ENCODE measurements at regions not wholly inside any gene's neighbourhood (a gene's known extent, or its start where the extent isn't known, plus 50 kb on each side); places are given as distances from the start of the nearest gene placed in this dataset.

DNA sequence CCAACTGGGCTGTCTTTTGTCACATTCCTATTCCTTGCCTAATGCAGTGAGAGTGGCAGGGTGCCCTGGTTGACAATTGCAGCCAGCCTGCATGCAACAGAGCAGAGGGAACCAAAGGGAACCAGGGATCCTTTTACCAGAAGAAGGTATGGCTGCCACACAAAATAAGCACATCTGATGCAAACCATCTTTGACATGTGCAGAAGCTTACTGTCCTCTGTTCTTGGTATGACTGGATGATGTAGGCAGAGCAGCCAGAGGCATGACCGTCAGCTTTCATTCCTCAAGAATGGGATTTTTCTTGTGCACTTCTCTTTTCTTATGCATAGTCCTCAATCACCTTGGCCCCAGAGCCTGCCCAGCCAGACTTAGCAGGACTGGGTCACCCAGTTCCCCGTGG lies 116.1 kb downstream of the UQCRFS1 start:
- no peak for DNase-seq (ENCODE audit: low read depth in 2 of 2)

DNA sequence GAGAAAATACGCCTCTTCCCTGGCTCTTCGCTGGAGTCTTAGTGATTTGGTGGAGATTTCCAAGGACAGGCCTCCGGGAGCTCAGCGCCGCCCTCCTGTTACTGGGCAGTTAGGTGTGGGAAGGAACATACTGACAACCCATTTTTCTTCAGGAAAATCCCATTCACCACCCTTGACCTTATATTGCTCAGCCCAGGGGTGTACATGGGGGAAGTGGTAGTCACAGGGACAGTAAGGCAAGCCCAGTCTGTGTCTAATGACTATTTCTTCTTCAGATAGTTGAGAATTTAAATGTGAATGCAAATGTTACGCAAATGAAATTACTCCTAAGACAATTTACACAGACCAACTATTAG lies 119.4 kb downstream of the UQCRFS1 start:
- DNase-seq (ENCODE audit: low read depth in 2 of 2) = no peak

DNA sequence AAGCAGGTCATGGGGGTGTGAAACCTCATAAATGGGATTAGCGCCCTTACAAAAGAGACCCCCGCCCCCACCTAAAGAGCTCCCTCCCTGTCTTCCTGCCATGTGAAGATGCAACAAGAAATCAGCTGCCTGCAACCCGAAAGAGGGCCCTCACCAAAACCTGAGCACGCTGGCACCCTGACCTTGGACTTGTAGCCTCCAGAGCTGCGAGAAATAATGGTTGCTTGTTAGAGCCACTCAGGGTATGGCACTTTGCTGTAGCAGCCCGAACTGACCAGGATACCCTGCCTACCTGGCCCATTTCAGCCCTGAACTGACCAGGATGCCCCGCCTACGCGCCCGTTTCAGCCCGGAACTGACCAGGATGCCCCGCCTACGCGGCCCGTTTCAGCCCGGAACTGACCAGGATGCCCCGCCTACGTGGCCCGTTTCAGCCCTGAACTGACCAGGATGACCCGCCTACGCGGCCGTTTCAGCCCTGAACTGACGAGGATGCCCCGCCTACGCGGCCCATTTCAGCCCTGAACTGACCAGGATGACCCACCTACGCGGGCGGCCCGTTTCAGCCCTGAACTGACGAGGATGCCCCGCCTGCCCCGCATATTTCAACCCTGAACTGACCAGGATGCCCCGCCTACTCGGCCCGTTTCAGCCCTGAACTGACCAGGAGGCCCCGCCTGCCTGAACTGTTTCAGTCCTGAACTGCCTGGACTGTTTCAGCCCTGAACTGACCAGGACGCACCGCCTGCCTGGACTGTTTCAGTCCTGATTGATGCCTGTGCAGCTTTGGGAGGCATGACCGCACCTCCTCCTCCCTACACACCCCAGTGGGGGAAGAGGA lies 120.0 kb downstream of the UQCRFS1 start:
- DNase-seq (ENCODE audit: low read depth in 2 of 2) = no peak

DNA sequence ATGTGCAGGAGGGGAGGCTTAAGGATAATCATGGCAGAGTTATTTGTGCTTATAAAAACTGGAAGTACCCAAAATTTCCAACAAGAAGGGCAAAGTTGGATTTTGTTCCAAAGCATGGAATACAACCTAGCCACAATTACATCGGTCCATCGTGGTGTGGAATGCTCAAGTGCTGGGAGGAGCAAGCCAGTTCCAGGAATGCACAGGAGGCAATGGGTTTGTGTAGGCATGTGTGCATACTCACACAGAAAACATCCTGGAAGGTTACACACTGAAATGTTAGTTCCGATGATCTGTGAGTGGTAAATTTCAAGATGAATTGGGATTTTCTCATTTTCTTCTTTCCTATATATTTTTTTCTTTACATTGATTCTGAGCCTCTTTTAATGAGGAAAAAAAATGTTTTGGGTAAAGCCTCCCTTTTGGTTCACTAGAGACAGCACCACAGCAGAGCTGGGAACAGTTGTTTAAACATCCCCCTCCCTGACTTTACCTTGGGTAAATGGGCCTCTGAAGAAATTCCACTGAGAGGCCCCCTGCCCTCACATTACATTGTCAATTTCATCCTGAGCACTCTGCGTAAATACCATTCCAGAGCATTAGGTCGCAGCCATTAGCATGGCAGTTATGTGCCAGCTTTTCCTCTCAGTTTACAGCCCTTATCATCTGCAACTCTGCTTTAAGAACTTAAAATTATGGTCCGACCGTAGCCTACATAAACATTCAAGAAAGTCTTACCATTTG lies 122.0 kb downstream of the UQCRFS1 start:
- no peak for DNase-seq (ENCODE audit: low read depth in 2 of 2)

DNA sequence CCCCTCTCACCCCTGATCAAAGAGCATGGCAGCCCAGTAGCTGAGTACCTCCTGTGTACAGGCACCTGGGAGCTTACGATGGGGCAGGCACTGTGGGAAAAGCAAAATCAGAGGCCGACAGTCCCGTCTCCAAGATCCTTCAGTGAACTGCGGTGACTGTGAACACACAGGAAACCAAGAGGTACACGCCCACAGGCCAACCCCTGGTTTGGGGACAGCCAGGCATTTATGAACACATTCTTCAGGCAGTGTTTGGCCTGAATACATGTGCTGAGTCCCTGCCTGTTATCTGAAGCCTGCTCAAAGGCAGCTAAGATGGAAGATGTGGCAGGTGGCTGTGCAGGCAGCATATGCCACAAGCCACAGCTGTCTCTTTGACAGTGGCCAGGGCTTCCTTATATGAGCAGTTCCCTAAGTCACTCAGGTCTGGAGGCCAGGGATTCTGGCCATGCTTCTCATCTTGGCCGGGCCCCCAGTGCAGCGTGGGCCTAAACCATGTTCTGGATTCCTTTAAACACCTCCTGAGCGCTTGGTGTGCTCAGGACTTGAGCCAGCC lies 123.6 kb downstream of the UQCRFS1 start:
- no peak for DNase-seq (ENCODE audit: low read depth in 2 of 2)

DNA sequence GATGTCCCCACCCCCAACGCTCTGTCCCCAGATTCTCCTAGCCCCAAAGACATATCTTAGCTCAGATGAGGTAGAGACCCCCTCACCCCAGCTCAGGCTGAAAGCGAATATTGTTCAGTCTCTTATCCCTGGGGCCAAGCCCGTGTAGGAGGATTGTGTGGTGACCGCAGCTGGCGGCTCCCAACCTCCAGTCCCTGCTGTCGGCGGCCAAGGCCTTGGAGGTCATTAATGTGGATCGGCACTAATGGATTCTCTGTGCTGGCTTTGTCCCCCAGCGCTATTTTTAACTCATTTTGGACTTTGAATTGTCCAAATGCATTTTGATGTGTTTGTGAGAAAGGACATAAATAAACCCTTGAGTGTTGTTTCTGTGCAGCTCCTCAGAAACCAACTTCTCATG lies 124.2 kb downstream of the UQCRFS1 start:
- DNase-seq (ENCODE audit: low read depth in 2 of 2) = no peak

DNA sequence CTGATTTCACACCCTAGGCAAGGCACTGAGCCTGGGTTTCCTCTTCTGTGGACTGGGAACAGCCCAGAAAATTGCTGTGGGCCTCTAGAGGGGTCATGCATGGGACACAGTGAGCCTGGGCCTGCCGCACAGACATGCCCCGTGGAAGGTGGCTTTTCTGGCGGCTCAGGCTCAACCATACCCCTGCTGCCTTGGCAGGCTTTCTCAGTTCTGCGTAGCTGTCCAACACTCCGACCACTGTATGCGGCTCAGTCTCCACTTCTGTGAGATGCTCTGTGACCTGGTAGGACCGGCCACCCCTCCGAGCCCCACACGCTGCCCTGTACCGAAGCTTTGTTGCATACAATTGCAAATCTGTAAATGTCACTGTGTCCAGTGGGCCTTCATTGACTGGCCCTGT lies 126.3 kb downstream of the UQCRFS1 start:
- no peak for DNase-seq (ENCODE audit: low read depth in 2 of 2)

DNA sequence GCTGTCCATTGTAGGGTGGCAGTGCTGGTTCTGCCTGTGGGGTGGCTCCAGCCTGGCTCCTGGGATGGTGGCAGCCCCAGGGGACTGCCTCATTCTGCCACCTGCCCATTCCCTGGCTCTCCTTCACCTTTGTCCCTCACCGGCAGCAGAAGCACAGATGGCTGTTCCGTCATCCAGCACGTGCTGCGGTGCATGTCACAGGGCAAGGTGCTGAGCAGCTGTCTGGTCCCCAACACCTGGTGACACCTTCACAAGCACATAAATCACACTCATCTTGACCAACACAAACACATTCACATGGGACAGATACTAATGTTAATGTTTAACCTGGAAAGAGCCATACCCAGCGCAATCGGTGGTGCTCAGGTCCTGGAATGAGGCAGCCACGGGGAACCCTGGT lies 126.8 kb downstream of the UQCRFS1 start:
- no peak for DNase-seq (ENCODE audit: low read depth in 2 of 2)

DNA sequence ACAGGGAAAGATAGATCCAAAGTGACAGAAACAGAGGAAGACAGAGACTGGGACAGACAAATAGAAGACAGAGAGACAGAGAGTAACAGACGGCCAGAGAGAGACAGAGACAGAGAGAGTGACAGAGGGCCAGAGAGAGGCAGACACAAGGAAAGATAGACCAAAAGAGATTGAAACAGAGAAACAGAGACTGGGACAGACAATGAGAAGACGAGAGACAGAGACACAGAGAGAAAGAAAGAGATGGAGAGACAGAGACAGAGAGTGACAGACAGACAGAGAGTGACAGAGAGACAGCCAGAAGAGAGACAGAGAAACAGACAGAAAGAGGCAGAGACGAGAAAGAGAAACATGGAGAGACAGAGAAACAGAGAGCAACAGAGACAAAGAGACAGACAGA lies 127.3 kb downstream of the UQCRFS1 start:
- no peak for DNase-seq (ENCODE audit: low read depth in 2 of 2)

DNA sequence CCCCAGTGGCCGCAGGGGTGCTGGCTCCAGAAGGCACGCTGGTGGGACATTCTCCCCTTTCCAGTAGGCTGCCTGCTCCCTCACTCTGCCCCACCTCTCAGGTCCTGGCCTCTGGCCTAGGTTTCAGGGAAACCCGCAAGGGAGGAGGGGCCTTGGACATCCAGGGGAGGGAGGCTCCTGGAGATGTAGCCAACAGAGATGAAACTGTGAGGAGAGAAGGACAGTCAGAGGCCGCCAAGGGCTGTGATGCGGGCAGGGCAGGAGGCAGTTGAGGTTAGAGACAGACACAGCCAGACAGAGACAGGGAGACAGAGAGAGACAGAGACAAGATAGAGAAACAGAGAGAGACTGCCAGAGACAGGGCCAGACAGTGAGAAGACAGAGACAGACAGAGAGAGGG lies 127.7 kb downstream of the UQCRFS1 start:
- DNase-seq (ENCODE audit: low read depth in 2 of 2) = no peak

DNA sequence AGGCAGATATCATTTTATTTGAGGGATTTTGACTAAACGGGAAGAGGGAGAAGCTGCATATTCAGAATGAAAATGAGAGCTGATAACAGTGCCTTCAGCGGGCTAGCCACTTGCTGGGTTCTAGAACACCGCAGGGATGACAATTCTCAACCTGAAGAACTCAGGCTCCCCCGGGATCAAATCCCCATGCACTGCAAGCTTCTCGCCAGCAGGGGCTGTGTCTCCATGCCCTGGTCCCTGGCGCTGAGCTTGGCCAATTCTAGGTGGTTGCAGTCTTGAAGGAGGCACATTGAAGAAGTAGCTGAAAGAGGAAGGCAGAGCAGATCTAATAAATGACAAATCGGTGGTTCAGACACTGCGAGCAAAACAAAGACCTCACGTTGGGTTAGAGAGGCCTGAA lies 128.7 kb downstream of the UQCRFS1 start:
- no peak for DNase-seq (ENCODE audit: low read depth in 2 of 2)

DNA sequence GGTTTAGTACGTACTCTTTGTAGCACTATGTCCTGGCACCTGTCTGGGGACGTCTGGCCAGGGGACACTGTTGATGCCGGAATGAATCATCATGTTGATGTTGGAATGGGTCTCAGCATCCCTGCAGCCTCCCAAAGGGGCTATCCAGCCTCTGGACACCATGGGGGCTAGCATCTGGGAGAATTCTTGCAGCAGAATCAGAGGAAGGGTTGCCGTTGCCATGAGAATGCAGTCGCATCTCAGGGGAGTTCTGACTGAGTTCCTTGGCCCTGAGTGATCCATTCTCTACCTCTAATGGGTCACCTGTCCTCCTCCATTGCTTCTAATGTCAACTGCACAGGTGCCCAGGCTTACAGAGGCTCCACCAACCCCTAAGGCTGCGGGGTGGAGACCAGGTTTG lies 129.1 kb downstream of the UQCRFS1 start:
- DNase-seq (ENCODE audit: low read depth in 2 of 2) = no peak

DNA sequence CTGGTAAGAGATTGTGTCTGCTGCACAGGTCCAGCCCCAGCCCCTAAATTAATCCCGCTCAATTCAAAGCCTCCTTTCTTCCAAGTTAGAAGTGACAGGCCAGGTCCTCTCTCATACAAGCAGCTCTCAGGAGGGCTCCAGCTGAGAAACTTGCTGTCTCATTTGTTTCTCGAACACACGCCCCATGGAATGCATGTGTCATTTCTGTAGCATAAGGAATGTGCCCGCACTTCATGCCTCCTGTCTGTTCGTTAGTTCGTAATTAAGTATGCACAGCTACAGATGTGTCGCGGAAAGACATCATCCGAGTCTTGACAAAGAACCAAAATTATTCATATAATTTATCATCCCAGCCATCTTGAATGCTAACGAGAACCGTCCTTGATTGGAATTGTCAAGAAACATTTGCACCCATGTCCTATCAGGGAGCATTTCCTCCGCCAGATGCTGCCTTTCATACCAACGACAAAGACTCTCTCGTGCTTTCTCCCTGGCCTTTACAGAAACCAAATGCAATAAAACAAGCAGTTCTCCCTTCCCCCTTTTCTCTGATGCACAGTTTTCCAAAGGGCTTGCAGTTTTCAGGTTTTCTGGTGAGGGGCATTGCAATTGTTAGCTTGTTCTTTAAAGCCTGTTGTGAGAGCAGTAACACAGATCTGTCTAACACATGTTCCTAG lies 133.5 kb downstream of the UQCRFS1 start:
- DNase-seq (ENCODE audit: low read depth in 2 of 2) = no peak

DNA sequence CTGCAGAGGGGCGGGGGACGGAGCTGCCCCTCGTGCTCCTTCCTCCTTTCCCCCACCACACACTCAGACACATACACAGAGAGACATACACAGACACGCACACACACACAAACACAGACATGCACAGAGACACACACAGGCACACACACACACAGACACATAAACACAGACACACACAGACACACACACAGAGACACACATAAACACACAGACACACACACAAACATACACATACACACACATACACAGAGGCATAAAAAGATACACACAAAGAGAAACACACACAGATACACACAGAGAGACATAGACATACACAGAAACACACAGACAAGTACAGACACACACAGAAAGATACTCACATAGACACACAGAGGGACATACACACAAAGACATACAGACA lies 136.0 kb downstream of the UQCRFS1 start:
- no peak for DNase-seq (ENCODE audit: low read depth in 2 of 2)

DNA sequence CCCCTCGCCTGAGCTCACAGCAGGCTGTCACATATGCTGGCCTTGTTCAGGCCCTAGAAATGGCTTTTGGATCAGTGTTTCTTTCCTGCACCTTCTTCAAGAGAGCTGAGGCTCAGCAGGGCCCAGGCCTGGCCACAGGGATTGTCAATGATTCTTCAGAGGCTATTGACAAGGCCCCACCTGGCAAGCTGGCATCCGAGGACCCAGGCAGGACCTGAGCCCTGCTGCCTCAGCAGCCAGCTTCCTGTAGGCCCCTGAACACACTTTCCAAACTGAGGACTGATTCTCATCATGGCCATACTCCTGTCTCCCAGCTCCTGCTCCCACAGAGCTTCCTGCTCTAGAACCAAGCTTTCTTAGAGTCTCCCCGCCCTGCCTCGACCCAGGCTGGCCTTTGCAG lies 136.8 kb downstream of the UQCRFS1 start:
- no peak for DNase-seq (ENCODE audit: low read depth in 2 of 2)

DNA sequence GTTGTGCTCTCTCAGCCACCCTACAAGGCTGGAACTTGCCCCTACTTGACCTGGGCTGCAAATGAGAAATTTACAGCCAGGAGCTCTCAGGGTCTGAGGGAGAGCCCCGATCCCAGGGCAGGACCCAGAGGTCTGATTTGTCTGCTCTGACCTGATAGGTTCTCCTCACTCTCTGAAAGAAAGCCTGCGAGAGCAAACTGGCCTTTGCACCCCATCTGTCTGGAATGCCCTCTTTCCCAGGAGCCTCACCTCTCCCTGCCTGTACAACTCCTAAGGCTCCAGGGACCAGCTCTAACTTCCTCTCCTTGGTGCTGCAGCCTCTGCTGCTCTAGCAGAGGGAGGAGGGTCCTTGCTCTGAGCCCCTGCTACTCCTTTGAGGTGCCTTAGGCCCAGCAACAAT lies 137.8 kb downstream of the UQCRFS1 start:
- DNase-seq (ENCODE audit: low read depth in 2 of 2) = no peak

DNA sequence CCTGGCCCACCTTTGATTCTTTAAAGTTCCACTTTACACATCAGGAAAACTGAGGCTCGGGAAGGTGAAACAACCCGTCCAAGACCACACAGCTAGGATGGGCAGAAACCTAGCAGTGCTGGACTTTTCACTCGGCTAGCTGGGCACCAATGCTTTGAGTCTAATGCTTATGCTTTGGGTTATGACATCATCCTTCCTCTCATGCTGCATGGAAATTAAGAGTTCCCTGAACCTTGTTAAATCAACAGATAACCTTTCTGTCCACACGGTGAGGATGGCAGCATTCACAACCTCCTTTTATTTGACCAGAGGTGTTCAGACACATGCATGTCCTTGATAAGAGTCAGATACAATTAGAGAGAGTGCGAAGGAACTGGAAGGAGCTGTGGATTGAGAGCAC lies 138.4 kb downstream of the UQCRFS1 start:
- DNase-seq (ENCODE audit: low read depth in 2 of 2) = no peak

DNA sequence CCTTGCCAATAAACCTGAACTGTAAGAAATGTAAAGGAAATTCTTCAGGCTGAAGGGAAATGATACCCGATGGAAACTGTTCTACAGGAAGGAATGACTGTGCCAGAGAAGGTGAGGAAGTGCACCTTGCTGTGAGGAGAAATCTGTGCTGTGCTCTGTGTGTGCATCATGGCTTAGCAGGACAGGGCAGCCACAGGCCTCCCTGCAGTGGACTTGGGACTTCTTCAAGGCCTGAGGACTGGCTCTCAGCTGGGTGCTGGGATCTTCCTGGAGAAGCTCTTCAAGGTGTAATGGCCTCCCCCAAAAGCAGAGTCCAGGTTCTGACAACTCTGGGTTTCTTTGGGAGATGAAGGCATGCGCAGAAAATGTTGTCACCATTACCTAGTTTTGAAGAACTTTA lies 145.1 kb downstream of the UQCRFS1 start:
- DNase-seq (ENCODE audit: low read depth in 2 of 2) = no peak

DNA sequence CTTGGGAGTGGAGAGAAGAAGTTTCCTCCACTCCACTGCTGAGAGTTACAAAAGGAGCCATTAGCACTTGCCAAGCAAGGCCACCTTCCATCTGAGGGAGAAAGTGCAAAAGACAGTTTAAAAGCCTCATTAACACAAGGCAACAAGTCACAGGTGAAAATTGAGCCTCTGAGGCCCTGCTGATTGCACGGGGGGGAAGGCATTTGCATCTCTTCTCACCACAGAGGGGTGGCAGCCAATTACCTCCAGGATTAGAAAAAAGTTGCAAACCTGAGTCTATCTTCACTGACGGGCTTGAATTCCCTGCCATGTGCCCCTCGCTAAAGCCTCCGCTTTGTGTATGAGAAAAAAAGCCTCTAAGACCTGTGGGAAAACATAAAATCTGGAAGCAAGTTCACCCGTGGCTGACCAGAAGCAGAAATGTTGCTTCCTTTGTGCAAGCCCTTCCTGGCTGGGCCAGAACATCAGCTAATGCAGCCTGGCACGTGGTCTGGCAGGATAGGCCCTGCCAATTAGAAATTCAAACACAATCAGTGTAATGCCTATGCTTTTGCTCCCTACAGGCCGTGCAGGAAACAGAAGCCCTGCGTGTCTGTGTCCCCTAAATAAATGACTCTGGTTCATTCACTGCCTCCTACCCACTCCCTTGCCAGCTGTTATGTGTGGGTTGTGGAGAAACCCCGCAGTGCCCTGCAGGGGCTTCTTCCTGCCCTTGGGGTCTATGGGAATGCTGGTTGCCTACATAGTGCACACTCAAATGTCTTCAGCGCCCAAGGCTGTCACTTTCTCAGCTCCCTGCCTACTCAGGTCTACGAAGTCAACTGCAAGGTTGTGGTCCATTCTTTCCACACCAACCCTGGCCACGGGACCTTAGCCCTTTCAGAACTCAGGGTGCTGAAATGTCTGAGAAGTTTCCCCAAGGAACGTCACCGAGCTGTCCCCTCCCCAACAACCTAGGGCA lies 150.2 kb downstream of the UQCRFS1 start:
- DNase-seq (ENCODE audit: low read depth in 2 of 2) = no peak

DNA sequence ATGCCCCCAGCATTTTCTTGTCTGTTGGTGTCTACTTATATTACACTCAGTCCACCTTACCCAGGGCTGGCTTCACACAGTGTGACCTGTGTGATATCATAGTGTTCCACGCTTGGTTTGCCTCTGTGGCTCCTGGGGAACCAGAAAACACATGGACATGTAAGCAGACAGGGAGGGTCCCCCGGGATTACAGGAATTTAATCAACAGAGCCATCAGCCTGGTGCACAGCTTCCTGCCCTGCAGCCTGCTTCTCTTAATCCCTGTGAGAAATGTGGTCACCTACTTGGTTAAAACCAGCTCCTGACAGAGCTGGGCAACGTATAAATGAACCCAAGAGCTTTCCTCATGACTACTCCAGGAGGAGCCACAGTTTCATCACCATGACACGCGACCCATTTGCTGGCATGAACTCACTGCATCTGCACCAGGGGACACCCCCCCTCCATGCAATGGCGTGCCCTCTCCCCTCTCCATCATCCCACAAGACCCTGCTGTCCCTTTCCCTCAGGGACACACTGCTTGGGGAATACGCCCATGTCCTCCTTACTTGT lies 152.1 kb downstream of the UQCRFS1 start:
- DNase-seq (ENCODE audit: low read depth in 2 of 2) = no peak

DNA sequence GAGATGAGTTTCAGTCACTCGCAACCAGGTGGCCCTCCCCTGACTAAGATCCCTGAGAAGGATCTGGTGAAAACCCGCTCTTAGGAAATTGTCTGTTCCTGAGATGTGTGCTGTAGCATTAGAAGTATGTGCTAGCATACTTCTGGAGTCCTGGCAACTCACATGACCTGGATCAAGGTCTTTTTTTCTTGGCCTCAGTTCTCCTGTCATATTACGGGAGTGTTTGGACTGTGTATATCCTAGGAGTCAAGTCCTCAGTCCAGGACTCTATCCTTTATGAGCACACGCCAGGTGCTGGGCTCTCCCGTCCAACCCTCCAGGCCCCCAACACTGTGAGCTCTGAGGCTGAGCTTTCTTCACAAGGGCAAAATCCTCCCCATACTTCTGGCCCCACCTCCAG lies 156.4 kb downstream of the UQCRFS1 start:
- no peak for DNase-seq (ENCODE audit: low read depth in 2 of 2)
